Activated naive CD4-positive, alpha-beta T cell treated with anti-CD3 and anti-CD28 coated beads, Interleukin-2, amount 50 U/mL, for 16 hours (primary cell): ENCODE measurements at regions not wholly inside any gene's neighbourhood (a gene's known extent, or its start where the extent isn't known, plus 50 kb on each side); places are given as distances from the start of the nearest gene placed in this dataset.

Experiments
- DNase-seq: peaks from one replicate; pipeline ENCODE4 v3.0.0-alpha.2; 2020

DNA sequence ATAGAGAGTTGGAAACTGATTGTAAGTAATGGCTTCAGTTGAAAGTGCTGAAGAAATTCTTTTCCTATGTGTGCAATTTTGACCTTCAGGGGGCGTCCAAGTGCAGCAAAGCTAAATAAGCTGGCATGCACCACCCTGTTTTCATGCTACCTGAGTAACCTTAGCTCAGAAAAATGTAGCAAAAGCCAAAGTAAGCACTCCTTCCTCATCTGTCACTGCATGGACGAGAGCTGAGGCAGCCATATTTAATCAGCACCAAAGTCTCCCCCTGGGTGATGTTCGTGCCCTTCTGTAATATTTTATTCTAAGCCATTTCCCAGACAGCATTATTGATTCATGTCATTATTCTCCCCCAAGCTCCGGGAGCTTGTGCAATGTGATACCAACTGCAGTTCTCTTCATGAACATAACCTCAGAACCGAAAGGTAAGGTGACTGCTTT is 123.1 kb downstream of the RPS12 start:
- DNase-seq = no peak

DNA sequence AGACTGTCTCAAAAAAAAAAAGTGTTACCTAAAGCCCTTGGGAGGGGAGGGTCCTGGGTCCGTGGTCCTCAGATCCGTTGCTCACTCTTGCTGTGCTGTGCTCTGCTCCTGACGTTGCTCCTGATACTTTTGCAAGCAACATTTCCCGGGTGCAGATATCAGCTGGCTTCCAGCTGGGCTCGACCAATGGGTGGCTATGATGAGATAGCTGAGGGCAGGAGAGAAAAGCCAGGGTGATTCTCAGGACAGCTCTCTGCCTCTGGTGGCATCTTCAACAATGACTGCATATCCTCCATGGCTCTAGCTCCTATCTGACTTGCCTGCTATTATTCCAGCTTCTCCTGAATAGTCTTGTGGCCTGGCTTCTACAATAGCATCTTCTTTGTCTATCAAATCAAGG is 134.5 kb downstream of the RPS12 start:
- DNase-seq = no peak

DNA sequence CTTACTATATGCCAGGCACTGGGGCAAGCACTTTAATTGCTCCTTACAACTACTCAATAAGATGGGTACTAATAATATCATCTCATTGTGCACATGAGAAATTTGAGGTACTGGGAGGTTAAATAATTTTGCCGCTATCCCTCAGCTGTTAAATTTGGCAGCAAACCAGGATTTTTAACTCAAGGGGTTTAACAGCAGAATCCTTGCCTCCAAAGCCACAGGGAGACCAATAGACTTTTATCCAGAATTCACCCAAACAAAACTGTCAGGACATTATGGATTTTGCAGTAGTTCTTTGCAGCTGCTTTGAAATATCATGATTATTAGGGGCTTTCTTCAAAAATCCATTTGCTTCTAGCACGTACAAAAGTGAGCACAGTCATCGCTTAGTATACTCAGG is 136.2 kb downstream of the RPS12 start:
- no peak for DNase-seq

DNA sequence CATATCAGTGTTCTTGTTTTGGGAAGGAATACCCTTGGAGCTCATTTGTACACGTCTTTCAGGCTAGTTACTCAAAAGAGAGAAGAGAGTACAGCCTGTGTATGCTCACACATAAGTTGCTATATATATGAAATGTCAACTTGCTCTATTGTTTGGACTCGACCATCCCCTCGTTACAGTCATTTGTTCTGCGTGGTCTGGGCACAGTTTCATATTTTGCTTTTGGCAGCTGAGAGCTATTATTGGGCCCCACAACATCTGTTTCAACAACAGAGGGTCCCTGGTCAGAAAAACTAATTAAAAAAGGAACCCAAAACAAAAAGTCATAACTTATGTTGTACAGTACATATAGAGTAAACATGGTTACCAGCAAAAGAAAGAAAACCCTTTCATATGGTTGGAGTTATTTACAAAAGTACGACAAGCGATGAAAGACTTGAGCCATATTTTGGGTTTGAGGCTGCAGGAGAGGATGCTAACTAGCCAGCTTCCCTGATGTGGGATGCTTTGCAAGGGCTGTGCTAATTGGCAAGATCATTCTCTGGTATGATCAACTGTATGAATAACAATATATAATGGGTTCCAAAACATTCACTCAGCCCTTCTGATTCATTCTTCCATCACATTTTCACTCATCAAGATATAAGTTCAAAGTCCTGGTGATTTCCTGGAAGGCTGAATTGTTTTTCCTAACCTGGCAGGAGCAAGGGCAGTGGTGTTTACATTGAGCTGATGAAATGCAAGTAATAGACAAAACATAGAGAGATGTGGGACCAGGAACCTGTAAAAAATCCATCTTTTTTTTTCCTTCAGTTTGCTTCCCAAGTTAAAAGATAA is 137.9 kb downstream of the RPS12 start:
- no peak for DNase-seq

DNA sequence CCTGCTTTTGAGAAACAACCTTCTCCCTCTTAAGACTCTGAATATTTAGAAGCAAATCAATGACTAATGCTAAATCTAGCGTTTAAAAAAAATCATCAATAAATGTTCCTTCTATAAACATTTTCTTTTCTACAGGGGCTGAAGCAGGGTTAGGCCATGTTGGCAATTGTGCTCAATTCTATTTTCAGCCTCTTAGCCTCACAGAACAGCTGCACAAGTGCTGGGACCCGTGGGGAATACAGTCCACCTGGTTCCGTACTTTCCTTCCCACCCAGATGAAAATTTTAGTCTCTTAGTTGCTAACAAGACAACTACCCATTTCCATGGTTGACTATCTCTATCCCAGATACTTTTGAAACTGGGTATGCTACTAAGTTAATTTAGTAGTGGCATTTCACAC is 138.6 kb downstream of the RPS12 start:
- DNase-seq = no peak

DNA sequence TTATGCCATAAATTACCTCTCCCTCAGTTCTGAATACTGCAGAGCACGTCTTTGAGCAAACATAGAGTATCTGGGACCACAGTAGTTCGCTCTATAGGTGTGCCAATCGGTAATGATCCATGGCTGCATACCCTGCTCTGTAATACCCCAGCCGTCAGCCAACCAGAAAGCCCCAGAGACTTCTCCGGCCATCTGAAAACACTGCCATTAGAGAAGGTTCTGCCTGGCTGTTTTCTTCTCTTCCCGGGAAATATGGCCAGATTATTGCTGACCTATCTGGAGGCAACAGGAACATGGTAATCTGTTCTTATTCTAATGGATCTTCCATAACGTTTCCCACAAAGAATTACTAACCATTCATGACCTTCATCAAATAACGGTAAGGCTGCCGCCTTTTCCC is 139.9 kb downstream of the RPS12 start:
- DNase-seq = no peak

- no peak for DNase-seq
Observed at GRCh38 chr6:132954936-132955335, 140.6 kb downstream of the RPS12 start.

GRCh38 chr6:132959639-132960326 is 145.4 kb downstream of the RPS12 start:
- DNase-seq = no peak

DNA sequence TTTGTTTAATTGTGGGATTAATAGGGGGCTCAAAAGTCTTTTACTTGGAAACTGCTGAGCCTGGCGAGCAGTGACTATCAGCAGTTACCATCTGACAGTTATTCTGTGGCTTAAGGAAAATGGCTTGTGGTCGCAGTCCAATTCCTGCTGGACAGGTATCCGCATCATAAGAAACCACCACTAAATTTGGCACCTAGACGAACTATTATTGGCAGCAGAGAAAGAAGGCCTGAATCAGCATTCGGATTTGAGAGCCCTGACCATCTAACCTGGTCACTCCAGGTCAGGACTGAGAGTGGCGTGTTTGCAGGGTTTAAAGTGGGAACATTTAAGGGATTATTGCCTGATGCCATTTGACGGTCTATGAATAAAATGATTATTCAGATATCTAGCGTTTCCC is 146.4 kb downstream of the RPS12 start:
- no peak for DNase-seq

GRCh38 chr6:132961122-132961521 is 146.8 kb downstream of the RPS12 start:
- no peak for DNase-seq

- no peak for DNase-seq
Observed at GRCh38 chr6:132961610-132962009, 147.2 kb downstream of the RPS12 start.

GRCh38 chr6:132962936-132963868 is 148.8 kb downstream of the RPS12 start:
- peak; percentile 59 for DNase-seq

DNA sequence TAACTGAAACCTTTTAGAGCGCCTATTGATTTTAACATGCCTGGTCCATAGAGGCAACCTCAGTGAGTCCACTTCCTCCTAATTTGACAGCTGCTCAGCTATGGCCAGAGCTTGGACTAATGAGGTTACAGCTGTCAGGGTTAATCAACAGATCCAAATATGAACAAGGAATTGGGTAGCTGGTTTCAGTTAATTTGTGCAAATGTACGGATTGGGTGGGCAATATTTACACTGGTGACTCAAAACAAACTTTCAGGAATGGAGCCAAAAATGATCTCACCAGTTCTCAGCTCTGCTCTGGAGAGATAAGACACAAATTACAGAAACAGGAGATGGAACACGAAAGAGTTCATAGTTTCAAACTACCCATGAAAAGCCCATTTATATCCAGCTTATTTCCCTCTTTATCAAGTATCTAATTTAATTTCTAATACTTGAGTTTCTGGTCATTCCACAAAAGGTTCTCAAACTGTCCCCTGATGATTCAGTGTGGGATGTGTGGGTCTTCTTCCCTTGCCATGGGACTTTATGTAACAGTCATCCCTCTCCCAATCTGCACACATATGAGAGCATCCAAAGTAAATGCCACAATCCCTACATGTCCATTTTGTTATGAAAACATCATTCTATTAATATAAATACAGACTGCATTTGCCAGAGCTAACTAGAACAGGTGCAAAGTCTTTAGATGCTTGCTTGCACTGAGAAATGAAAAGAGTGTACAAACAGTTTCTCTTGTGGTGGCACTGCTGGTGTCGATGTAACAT is 149.9 kb downstream of the RPS12 start:
- DNase-seq = no peak

- no peak for DNase-seq
Observed at GRCh38 chr6:132964868-132965382, 150.6 kb downstream of the RPS12 start.

DNA sequence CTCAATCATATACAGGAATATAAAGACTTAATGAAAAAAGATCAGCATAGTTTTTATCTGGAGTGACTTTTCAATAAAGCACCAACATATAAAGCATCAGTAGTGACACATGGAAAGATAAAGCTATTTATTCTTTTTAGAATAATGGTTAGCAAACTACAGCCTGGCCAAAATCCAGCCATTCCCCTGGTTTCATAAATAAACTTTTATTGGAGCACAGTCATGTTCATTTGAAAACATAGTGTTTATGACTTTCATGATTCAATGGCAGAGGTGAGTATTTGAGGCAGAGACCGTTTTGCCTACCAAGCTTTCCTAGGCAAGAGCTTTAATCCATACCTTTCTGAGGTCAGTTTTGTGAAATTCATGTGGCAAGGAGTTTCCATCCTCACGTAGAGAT is 153.5 kb downstream of the RPS12 start:
- no peak for DNase-seq

GRCh38 chr6:132968419-132968950 is 154.1 kb downstream of the RPS12 start:
- no peak for DNase-seq

DNA sequence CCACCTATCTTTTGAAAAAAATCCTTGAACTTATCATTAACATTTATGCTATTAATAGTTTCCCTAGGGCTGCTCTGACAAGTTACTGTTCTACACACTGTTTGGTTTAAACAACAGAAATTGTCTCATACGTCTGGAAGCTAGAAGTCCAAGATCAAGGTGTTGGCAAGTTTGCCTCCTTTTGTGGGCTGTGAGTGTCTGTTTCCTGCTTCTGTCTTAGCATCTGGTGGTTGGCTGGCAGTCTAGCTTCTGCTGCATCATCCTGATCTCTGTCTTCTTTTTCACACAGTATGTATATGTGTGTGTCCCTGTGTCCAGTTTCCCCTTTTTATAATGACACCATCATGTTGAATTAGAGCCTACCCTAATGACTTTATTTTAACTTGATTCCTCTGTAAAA is 154.8 kb downstream of the RPS12 start:
- DNase-seq = no peak

DNA sequence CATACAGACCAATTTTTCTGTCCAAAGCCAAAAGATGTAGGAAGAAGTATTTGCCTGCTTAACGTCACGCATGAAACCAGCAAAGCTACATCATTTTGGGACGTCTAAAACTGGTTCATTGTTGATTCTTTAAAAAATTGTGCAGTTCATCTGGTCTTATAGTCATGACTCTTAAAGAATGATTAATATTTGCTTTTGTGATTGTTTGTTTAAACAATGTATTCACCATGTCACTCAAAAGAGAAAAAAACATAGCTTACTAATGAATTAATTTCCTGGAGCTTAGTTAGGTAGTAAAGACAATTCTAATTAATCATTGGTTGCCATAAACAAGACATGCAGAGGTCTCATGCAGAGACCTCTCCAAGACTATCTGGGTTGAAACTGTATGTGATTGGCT is 157.3 kb downstream of the RPS12 start:
- no peak for DNase-seq

DNA sequence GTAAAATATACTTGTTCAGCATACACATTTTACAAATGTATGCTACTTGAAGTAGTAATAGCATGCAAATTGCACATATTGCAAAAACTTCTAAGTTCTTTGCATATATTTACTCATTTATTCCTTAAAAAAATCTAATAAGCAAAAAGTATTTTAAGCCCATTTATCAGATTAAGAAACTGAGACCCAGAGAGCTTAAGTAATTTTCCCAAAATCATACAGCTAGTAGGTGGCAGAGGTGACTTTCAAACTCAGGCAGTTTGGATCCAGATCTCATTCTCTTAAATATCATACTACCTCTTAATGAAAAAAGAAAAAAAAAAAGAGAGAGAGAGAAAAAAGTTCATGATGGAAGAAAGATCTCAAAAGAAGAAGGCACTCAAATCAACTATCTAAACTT is 157.9 kb downstream of the RPS12 start:
- no peak for DNase-seq

DNA sequence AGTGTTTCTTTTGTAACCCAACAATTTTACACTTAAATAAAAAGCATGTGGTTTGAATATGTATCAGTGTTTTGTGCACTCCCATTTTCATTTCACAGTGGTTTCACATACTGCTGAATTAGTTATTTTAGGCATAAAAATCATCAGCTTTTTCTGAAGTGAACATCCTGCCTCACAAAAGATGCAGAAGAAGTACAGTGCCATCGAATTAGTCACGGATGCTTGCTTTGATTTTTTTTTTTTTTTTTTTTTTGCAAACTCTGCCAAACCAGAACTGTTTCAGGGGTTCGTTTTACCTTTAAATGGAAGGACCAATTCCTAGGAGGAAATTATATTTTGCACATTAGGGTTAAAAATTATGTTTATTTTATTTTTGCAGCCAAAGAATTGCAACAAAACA is 158.6 kb downstream of the RPS12 start:
- DNase-seq = no peak

GRCh38 chr6:132973514-132973993 is 159.2 kb downstream of the RPS12 start:
- DNase-seq = no peak

DNA sequence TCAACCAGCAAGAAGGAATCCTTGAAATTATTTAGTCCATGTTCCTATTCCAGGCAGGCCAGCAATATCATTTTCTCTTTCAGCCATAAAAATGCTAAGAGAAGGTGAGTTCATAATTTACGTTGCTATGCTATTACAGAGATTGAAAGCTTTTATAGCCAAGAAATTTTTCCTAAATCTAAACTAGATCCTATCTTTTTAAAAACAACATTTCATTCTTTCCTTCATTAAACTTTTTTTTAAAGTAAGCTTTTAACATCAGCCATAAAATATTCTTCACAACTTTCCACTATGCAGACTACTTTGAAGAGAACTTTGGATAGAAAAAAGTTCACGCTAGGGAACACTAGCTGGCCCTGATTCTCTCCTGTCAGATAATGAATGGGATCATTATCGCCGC is 159.8 kb downstream of the RPS12 start:
- no peak for DNase-seq
